ENCODE measurements at regions not wholly inside any gene's neighbourhood (a gene's known extent, or its start where the extent isn't known, plus 50 kb on each side); places are given as distances from the start of the nearest gene placed in this dataset.

DNA sequence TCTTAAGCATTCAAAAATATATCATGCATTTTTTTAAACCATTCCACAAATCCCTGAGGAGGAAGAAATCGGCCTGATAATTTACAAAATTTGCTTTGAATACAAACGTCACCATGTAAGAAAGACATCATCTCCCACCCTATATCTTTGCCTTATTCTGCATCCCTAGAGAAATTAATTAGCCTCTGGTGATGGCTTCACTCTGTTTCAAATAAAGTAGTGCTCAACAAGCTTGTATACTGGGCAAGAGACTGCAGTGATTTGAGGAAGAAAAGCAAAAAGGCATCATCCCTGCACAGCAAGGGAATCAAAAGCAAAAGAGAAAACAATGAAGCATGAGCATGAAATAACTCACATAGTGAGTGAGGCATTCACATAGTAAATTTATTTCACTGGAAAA is 375.5 kb downstream of the CDH7 start:
- no peak for TF ChIP-seq ZBTB7A (IDR thresholded peaks at IDR 0.05; ENCODE audit: low read depth)
- no peak for TF ChIP-seq EP300 (IDR thresholded peaks at IDR 0.05; ENCODE audit: borderline replicate concordance)
- TF ChIP-seq, protein P1, sequence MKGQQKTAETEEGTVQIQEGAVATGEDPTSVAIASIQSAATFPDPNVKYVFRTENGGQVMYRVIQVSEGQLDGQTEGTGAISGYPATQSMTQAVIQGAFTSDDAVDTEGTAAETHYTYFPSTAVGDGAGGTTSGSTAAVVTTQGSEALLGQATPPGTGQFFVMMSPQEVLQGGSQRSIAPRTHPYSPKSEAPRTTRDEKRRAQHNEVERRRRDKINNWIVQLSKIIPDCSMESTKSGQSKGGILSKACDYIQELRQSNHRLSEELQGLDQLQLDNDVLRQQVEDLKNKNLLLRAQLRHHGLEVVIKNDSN (IDR thresholded peaks at IDR 0.05) = no peak
- no peak for TF ChIP-seq RAD21 (IDR thresholded peaks at IDR 0.05; ENCODE audit: low read depth)
- no peak for TF ChIP-seq YY1 (IDR thresholded peaks at IDR 0.05; ENCODE audit: low read depth)
- no peak for TF ChIP-seq NFIC (IDR thresholded peaks at IDR 0.05)
- no peak for TF ChIP-seq TAF1 (IDR thresholded peaks at IDR 0.05; ENCODE audit: low read depth)
- no peak for TF ChIP-seq CREB1 (IDR thresholded peaks at IDR 0.05; ENCODE audit: low read depth)
- no peak for TF ChIP-seq CEBPB (IDR thresholded peaks at IDR 0.05)
- TF ChIP-seq FOXM1 (IDR thresholded peaks at IDR 0.05; ENCODE audit: borderline replicate concordance, low read depth) = no peak
- TF ChIP-seq, protein P2, sequence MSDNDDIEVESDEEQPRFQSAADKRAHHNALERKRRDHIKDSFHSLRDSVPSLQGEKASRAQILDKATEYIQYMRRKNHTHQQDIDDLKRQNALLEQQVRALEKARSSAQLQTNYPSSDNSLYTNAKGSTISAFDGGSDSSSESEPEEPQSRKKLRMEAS (IDR thresholded peaks at IDR 0.05) = no peak
- TF ChIP-seq EGR1 (IDR thresholded peaks at IDR 0.05) = no peak
- no peak for TF ChIP-seq REST (IDR thresholded peaks at IDR 0.05; ENCODE audit: low read depth)

- TF ChIP-seq RAD21 (IDR thresholded peaks at IDR 0.05; ENCODE audit: low read depth) (peak; percentile 21; the same call in 1 of the 2 replicates), FOXM1 (IDR thresholded peaks at IDR 0.05; ENCODE audit: borderline replicate concordance, low read depth) (no peak)
Observed at GRCh38 chr18:66124394-66124793, 373.6 kb downstream of the CDH7 start.

- TF ChIP-seq TEAD4 (IDR thresholded peaks at IDR 0.05) (no peak), CEBPB (IDR thresholded peaks at IDR 0.05) (no peak), ZBTB7A (IDR thresholded peaks at IDR 0.05; ENCODE audit: low read depth) (no peak), REST (IDR thresholded peaks at IDR 0.05; ENCODE audit: low read depth) (no peak), EGR1 (IDR thresholded peaks at IDR 0.05) (no peak), FOXM1 (IDR thresholded peaks at IDR 0.05; ENCODE audit: borderline replicate concordance, low read depth) (no peak), RAD21 (IDR thresholded peaks at IDR 0.05; ENCODE audit: low read depth) (no peak), NFIC (IDR thresholded peaks at IDR 0.05) (no peak), TAF1 (IDR thresholded peaks at IDR 0.05; ENCODE audit: low read depth) (no peak), CREB1 (IDR thresholded peaks at IDR 0.05; ENCODE audit: low read depth) (no peak), TCF12 (IDR thresholded peaks at IDR 0.05; ENCODE audit: low read depth) (no peak)
- TF ChIP-seq, protein P1 (IDR thresholded peaks at IDR 0.05) = no peak
- TF ChIP-seq, protein P2 (IDR thresholded peaks at IDR 0.05) = no peak
Observed at GRCh38 chr18:66119347-66119746, 368.5 kb downstream of the CDH7 start.

GRCh38 chr18:66111018-66111417 is 360.2 kb downstream of the CDH7 start:
- TF ChIP-seq YY1 (IDR thresholded peaks at IDR 0.05; ENCODE audit: low read depth) (no peak), CEBPB (IDR thresholded peaks at IDR 0.05) (no peak), FOXM1 (IDR thresholded peaks at IDR 0.05; ENCODE audit: borderline replicate concordance, low read depth) (no peak), TCF12 (IDR thresholded peaks at IDR 0.05; ENCODE audit: low read depth) (no peak), RAD21 (IDR thresholded peaks at IDR 0.05; ENCODE audit: low read depth) (no peak), REST (IDR thresholded peaks at IDR 0.05; ENCODE audit: low read depth) (no peak), CREB1 (IDR thresholded peaks at IDR 0.05; ENCODE audit: low read depth) (no peak), TEAD4 (IDR thresholded peaks at IDR 0.05) (no peak), TAF1 (IDR thresholded peaks at IDR 0.05; ENCODE audit: low read depth) (no peak), NFIC (IDR thresholded peaks at IDR 0.05) (no peak)
- TF ChIP-seq, protein P1 (IDR thresholded peaks at IDR 0.05) = no peak
